GM19328 (cell line): ENCODE measurements at regions not wholly inside any gene's neighbourhood (a gene's known extent, or its start where the extent isn't known, plus 50 kb on each side); places are given as distances from the start of the nearest gene placed in this dataset.
"Not testable (repeated sequence)": the region's sequence is repeated elsewhere in the genome, so short reads cannot be mapped to it uniquely, and the experiment has no call there.

Experiments used
- ATAC-seq: cut with Tn5 transposase; IDR thresholded peaks from one replicate; pipeline ENCODE4 v1.9.1; 2021; ENCODE audit warnings: mild to moderate bottlenecking, moderate library complexity; ENCODE audit not compliant: unreplicated experiment

GRCh38 chr4:141518222-141518621, 118.2 kb upstream of the IL15 start:
- ATAC-seq, result no peak

- no peak for ATAC-seq
Observed at GRCh38 chr4:141524116-141524515, 112.3 kb upstream of the IL15 start.

- ATAC-seq, result no peak
Observed at GRCh38 chr4:141524841-141525240, 111.5 kb upstream of the IL15 start.

- no peak for ATAC-seq
Observed at GRCh38 chr4:141530627-141531026, 105.8 kb upstream of the IL15 start.

- no peak for ATAC-seq
Observed at GRCh38 chr4:141534985-141535384, 101.4 kb upstream of the IL15 start.

GRCh38 chr4:141538001-141538400, 98.4 kb upstream of the IL15 start:
- ATAC-seq, result no peak

GRCh38 chr4:141540643-141541042, 95.7 kb upstream of the IL15 start:
- no peak for ATAC-seq

- no peak for ATAC-seq
Observed at GRCh38 chr4:141541851-141542250, 94.5 kb upstream of the IL15 start.

- no peak for ATAC-seq
Observed at GRCh38 chr4:141543176-141543575, 93.2 kb upstream of the IL15 start.

GRCh38 chr4:141543706-141544105, 92.7 kb upstream of the IL15 start:
- ATAC-seq, result no peak

- no peak for ATAC-seq
Observed at GRCh38 chr4:141548791-141549190, 87.6 kb upstream of the IL15 start.

- ATAC-seq, result no peak
Observed at GRCh38 chr4:141560056-141560455, 76.3 kb upstream of the IL15 start.

GRCh38 chr4:141562649-141563048, 73.7 kb upstream of the IL15 start:
- no peak for ATAC-seq

GRCh38 chr4:141563723-141564122, 72.7 kb upstream of the IL15 start:
- ATAC-seq, result no peak

- ATAC-seq, result not testable (repeated sequence)
Observed at GRCh38 chr4:141564961-141565360, 71.4 kb upstream of the IL15 start.

GRCh38 chr4:141565379-141566089, 70.8 kb upstream of the IL15 start:
- ATAC-seq, result no peak

- ATAC-seq, result no peak
Observed at GRCh38 chr4:141567326-141567915, 69.0 kb upstream of the IL15 start.

- no peak for ATAC-seq
Observed at GRCh38 chr4:141569141-141569540, 67.2 kb upstream of the IL15 start.

- ATAC-seq, result no peak
Observed at GRCh38 chr4:141570290-141570689, 66.1 kb upstream of the IL15 start.

GRCh38 chr4:141571362-141571761, 65.0 kb upstream of the IL15 start:
- no peak for ATAC-seq

GRCh38 chr4:141571793-141572192, 64.6 kb upstream of the IL15 start:
- no peak for ATAC-seq

- ATAC-seq, result no peak
Observed at GRCh38 chr4:141573678-141574077, 62.7 kb upstream of the IL15 start.

- ATAC-seq, result no peak
Observed at GRCh38 chr4:141575884-141576283, 60.5 kb upstream of the IL15 start.
